ENCODE measurements at regions not wholly inside any gene's neighbourhood (a gene's known extent, or its start where the extent isn't known, plus 50 kb on each side); places are given as distances from the start of the nearest gene placed in this dataset.

DNA sequence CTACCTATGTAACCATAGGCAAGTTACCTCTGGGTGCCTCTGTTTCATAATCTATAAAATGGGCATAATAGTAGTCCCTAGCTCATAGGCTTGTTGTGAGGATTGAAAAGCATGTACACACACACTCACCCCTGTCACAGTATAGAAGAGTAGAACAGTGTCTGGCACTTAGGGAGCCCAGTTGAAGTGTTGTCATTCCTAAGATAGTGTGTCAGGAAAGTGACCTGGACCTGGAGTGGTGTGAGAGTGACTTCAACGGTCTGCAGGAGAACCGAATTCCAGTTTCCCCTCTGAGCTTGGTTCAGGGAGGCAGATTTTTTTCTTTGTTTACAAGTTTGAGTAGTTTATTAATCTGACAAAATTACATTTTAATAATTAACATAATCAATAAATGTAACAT is 229.9 kb upstream of the MAP3K7 start:
- Histone ChIP-seq H3K27me3 (ENCODE audit: insufficient read depth, low read depth, low read length) (no peaks in the 10 kb centered on the region), H4K20me1 (ENCODE audit: insufficient read depth) (no peaks in the 10 kb centered on the region), H3K4me3 (ENCODE audit: low read length) (no peak overlapping the region), H2AFZ (ENCODE audit: low read depth, low read length) (no peak overlapping the region), H3F3A (ENCODE audit: insufficient read depth, low read length, poor library complexity, severe bottlenecking) (no peaks in the 10 kb centered on the region), H3K9me2 (ENCODE audit: insufficient read depth, low read length) (no peaks in the 10 kb centered on the region), H3K4me2 (ENCODE audit: low read length) (no peak overlapping the region), H3K27ac (ENCODE audit: low read length) (no peak overlapping the region), H3K79me2 (replicated peaks; ENCODE audit: insufficient read depth, low read length) (no peaks in the 10 kb centered on the region), H3K36me3 (ENCODE audit: insufficient read depth, low read length) (no peaks in the 10 kb centered on the region), H3K9me3 (ENCODE audit: low read length) (no peaks in the 10 kb centered on the region), H3K9ac (ENCODE audit: low read length) (no peak overlapping the region)
- TF ChIP-seq EZH2 (IDR thresholded peaks at IDR 0.05; ENCODE audit: borderline replicate concordance, insufficient read depth, low read length, poor library complexity, severe bottlenecking) = no peak
- no peak for TF ChIP-seq POLR2AphosphoS5 (IDR thresholded peaks at IDR 0.05)
- TF ChIP-seq SMC3 (conservative IDR thresholded peaks at IDR 0.05; ENCODE audit: poor library complexity) = no peak
- no peak for TF ChIP-seq EP300 (conservative IDR thresholded peaks at IDR 0.05; ENCODE audit: poor library complexity, severe bottlenecking)
- TF ChIP-seq, protein P1, sequence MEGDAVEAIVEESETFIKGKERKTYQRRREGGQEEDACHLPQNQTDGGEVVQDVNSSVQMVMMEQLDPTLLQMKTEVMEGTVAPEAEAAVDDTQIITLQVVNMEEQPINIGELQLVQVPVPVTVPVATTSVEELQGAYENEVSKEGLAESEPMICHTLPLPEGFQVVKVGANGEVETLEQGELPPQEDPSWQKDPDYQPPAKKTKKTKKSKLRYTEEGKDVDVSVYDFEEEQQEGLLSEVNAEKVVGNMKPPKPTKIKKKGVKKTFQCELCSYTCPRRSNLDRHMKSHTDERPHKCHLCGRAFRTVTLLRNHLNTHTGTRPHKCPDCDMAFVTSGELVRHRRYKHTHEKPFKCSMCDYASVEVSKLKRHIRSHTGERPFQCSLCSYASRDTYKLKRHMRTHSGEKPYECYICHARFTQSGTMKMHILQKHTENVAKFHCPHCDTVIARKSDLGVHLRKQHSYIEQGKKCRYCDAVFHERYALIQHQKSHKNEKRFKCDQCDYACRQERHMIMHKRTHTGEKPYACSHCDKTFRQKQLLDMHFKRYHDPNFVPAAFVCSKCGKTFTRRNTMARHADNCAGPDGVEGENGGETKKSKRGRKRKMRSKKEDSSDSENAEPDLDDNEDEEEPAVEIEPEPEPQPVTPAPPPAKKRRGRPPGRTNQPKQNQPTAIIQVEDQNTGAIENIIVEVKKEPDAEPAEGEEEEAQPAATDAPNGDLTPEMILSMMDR (IDR thresholded peaks at IDR 0.05; ENCODE audit: poor library complexity, severe bottlenecking) = no peak
- TF ChIP-seq RAD21 (conservative IDR thresholded peaks at IDR 0.05) = no peak
- TF ChIP-seq TAF1 (IDR thresholded peaks at IDR 0.05; ENCODE audit: low read depth) = no peak
- no peak for TF ChIP-seq MXI1 (conservative IDR thresholded peaks at IDR 0.05; ENCODE audit: poor library complexity, severe bottlenecking)
- no peak for TF ChIP-seq REST (IDR thresholded peaks at IDR 0.05; ENCODE audit: borderline replicate concordance)

GRCh38 chr6:90811596-90812226 is 224.8 kb upstream of the MAP3K7 start:
- no peaks in the 10 kb centered on the region for H3F3A ChIP-seq (ENCODE audit: insufficient read depth, low read length, poor library complexity, severe bottlenecking)

More at GRCh38 chr6:90811596-90812226, 224.8 kb upstream of the MAP3K7 start:
- Histone ChIP-seq H3K4me2 (ENCODE audit: low read length) (no peak overlapping the region), H3K9ac (ENCODE audit: low read length) (no peak overlapping the region), H3K9me2 (ENCODE audit: insufficient read depth, low read length) (no peaks in the 10 kb centered on the region), H4K20me1 (ENCODE audit: insufficient read depth) (no peaks in the 10 kb centered on the region), H2AFZ (ENCODE audit: low read depth, low read length) (no peak overlapping the region), H3K4me3 (ENCODE audit: low read length) (no peak overlapping the region), H3K36me3 (ENCODE audit: insufficient read depth, low read length) (no peaks in the 10 kb centered on the region), H3K27ac (ENCODE audit: low read length) (no peak overlapping the region), H3K27me3 (ENCODE audit: insufficient read depth, low read depth, low read length) (no peaks in the 10 kb centered on the region), H3K79me2 (replicated peaks; ENCODE audit: insufficient read depth, low read length) (no peaks in the 10 kb centered on the region), H3K9me3 (ENCODE audit: low read length) (no peaks in the 10 kb centered on the region)
- TF ChIP-seq POLR2AphosphoS5 (IDR thresholded peaks at IDR 0.05) = peak; percentile 55
- TF ChIP-seq RAD21 (conservative IDR thresholded peaks at IDR 0.05) = no peak
